GM12878 (cell line): ENCODE measurements at regions not wholly inside any gene's neighbourhood (a gene's known extent, or its start where the extent isn't known, plus 50 kb on each side); places are given as distances from the start of the nearest gene placed in this dataset.

Source experiments
- ATAC-seq: fragments of 200-7000 bp; cut with Tn5 transposase; 3 replicates; pipeline ENCODE4 v1.9.1; 2020; ENCODE audit warnings: mild to moderate bottlenecking, moderate library complexity
- BruUV-seq: library from RNA; stranded (reverse); fragments of 400-500 nt; replicated peaks from 2 replicates; lab custom pipeline; 2021; lab: Mats Ljungman, UMichigan
- CTCF ChIA-PET: fragments of 300-600 bp; sonication (Branson Sonifier 250); formaldehyde crosslinking; extraction: SDS; loops from one replicate; lab custom pipeline; 2021; ENCODE audit warnings: inconsistent platforms; lab: Yijun Ruan, JAX
- POLR2A ChIA-PET: fragments of 350-600 bp; formaldehyde crosslinking; extraction: SDS; loops from one replicate; lab custom pipeline; 2021; ENCODE audit warnings: inconsistent platforms; lab: Charles Lee
- RAD21 ChIA-PET: fragments of 300-600 bp; sonication (Branson Sonifier 250); formaldehyde crosslinking; loops from one replicate; lab custom pipeline; 2023; ENCODE audit warnings: antibody characterized with exemption; ENCODE audit not compliant: unreplicated experiment; lab: Charles Lee
- SMC1A ChIA-PET: fragments of 300-600 bp; sonication (Branson Sonifier 250); formaldehyde crosslinking; loops from one replicate; lab custom pipeline; 2023; ENCODE audit not compliant: unreplicated experiment, uncharacterized antibody; lab: Charles Lee
- DNase-seq: peaks from one replicate; pipeline ENCODE4 v3.0.0-alpha.2; 2011; ENCODE audit warnings: low read depth, low spot score
- FAIRE-seq: peaks from 3 replicates; lab custom pipeline; 2011; peaks lifted over from hg19 to GRCh38; lab: Jason Lieb, UNC
- H2AFZ ChIP-seq: 2 replicates; pipeline ENCODE4 v1.6.0; 2011; ENCODE audit warnings: low read depth, low read length, control low read depth; ENCODE audit not compliant: control insufficient read depth
- H3K27ac ChIP-seq: 2 replicates; pipeline ENCODE4 v1.5.1; 2011; ENCODE audit warnings: control low read depth; ENCODE audit not compliant: control insufficient read depth, insufficient read depth
- H3K27me3 ChIP-seq, 2 experiments: replicated peaks in 1 of 2; 2 replicates each; pipeline versions ENCODE4 v1.6.0 to v1.6.1; 2011; ENCODE audit warnings: low read length in 1 of 2; ENCODE audit not compliant: control insufficient read depth in 2 of 2, insufficient read depth in 2 of 2
- H3K36me3 ChIP-seq, 2 experiments: 2 replicates each; pipeline ENCODE4 v1.5.1; 2011; ENCODE audit warnings: low read length in 1 of 2; ENCODE audit not compliant: control insufficient read depth in 2 of 2, insufficient read depth in 2 of 2
- H3K4me1 ChIP-seq: 2 replicates; pipeline ENCODE4 v1.6.1; 2011; ENCODE audit warnings: mild to moderate bottlenecking, low read length, moderate library complexity, mixed read lengths; ENCODE audit not compliant: control insufficient read depth, insufficient read depth
- H3K4me2 ChIP-seq: 2 replicates; pipeline ENCODE4 v1.6.0; 2011; ENCODE audit warnings: control low read depth; ENCODE audit not compliant: control insufficient read depth, insufficient read depth
- H3K4me3 ChIP-seq: fragments of 200-600 bp; sonication (generic); 2 replicates; pipeline ENCODE4 v1.5.1; 2016
- H3K79me2 ChIP-seq: 2 replicates; pipeline ENCODE4 v1.6.0; 2011; ENCODE audit warnings: low read length; ENCODE audit not compliant: control insufficient read depth, insufficient read depth
- H3K9ac ChIP-seq: 2 replicates; pipeline ENCODE4 v1.8.0; 2011; ENCODE audit warnings: low read length, control low read depth, mixed read lengths; ENCODE audit not compliant: control insufficient read depth, insufficient read depth
- H3K9me3 ChIP-seq: replicated peaks from 3 replicates; pipeline ENCODE4 v1.5.1; 2011; ENCODE audit warnings: mild to moderate bottlenecking, low read length; ENCODE audit not compliant: control insufficient read depth, insufficient read depth
- H4K20me1 ChIP-seq: 2 replicates; pipeline ENCODE4 v1.6.0; 2011; ENCODE audit not compliant: control insufficient read depth, insufficient read depth
- EGR1 ChIP-seq, 2 experiments: IDR thresholded peaks; 1 replicate in 1 of 2; 2 replicates in 1 of 2; pipeline ENCODE4 v1.6.1; 2011 to 2012; ENCODE audit warnings: low read depth in 2 of 2, low read length in 2 of 2, borderline replicate concordance in 1 of 2, mild to moderate bottlenecking in 1 of 2, moderate library complexity in 1 of 2
- ETV6 ChIP-seq, 2 experiments: fragments of 450-650 bp in 1 of 2; IDR thresholded peaks in 1 of 2; conservative IDR thresholded peaks in 1 of 2; 2 replicates each; pipeline ENCODE4 v1.6.1; 2014; ENCODE audit warnings: antibody characterized with exemption in 1 of 2, borderline replicate concordance in 1 of 2, low read depth in 1 of 2, mild to moderate bottlenecking in 1 of 2, moderate library complexity in 1 of 2
- MXI1 ChIP-seq: fragments of 150-350 bp; IDR thresholded peaks from 2 replicates; pipeline ENCODE4 v1.6.1; 2011; ENCODE audit warnings: low read depth, mild to moderate bottlenecking, inconsistent platforms, low read length, improper control_type of control experiment
- NKRF ChIP-seq: fragments of 450-650 bp; conservative IDR thresholded peaks from 2 replicates; pipeline ENCODE4 v1.6.1; 2017; ENCODE audit warnings: mild to moderate bottlenecking, moderate library complexity
- POU2F2 ChIP-seq: IDR thresholded peaks from 3 replicates; pipeline ENCODE4 v1.6.1; 2011; ENCODE audit warnings: low read depth, mild to moderate bottlenecking, low read length, borderline replicate concordance
- RUNX3 ChIP-seq: IDR thresholded peaks from 2 replicates; pipeline ENCODE4 v1.6.1; 2012; ENCODE audit warnings: low read length, inconsistent platforms
- SMAD5 ChIP-seq: IDR thresholded peaks from 2 replicates; pipeline ENCODE4 v1.6.1; 2016; ENCODE audit warnings: antibody characterized with exemption, low read depth
- TAF1 ChIP-seq: IDR thresholded peaks from 2 replicates; pipeline ENCODE4 v1.6.1; 2011; ENCODE audit warnings: mild to moderate bottlenecking, low read depth, low read length, borderline replicate concordance
- YBX1 ChIP-seq: fragments of 450-650 bp; IDR thresholded peaks from 2 replicates; pipeline ENCODE4 v1.6.1; 2016; ENCODE audit warnings: antibody characterized with exemption
- ZSCAN29 ChIP-seq: fragments of 450-650 bp; IDR thresholded peaks from 2 replicates; pipeline ENCODE4 v1.6.1; 2017; ENCODE audit warnings: mild to moderate bottlenecking, moderate library complexity
- WGBS: methylation state at CpG from one replicate; pipeline ENCODE4 v1.1.6; 2016; ENCODE audit warnings: low lambda C conversion rate; ENCODE audit not compliant: insufficient replicate concordance, insufficient coverage; ENCODE audit errors: missing lambda C conversion rate; 5-methylcytosine and 5-hydroxymethylcytosine counted together
- in situ Hi-C: fragments of 300-500 bp; cut with MboI; formaldehyde crosslinking; loops from 9 replicates; pipeline ENCODE4 v1.14.3; 2018; ENCODE audit warnings: mixed read lengths
- intact Hi-C: fragments of 100-400 bp; cut with micrococcal nuclease; formaldehyde crosslinking; loops from one replicate; pipeline ENCODE4 v1.14.2; 2022; ENCODE audit not compliant: unreplicated experiment

- TF ChIP-seq POU2F2, result no peak
- TF ChIP-seq SMAD5, result no peak
- TF ChIP-seq NKRF, result no peak
- TF ChIP-seq ZSCAN29, result no peak
- TF ChIP-seq EGR1 (IDR thresholded peaks at IDR 0.05; ENCODE audit: borderline replicate concordance in 1 of 2, low read depth in 2 of 2, low read length in 2 of 2), result no peak
These were observed 419.7 kb downstream of the MID1IP1 start (continued) for GRCh38 chrX:39220952-39221351.

GRCh38 chrX:39222346-39223113 is 421.3 kb downstream of the MID1IP1 start:
- DNase-seq, result no peak
- ATAC-seq, result no peak
- no peak for TF ChIP-seq TAF1
- TF ChIP-seq RUNX3, result no peak
- TF ChIP-seq YBX1, result no peak
- no peak for TF ChIP-seq ETV6 (conservative IDR thresholded peaks at IDR 0.05 in 1 of 2, IDR thresholded peaks at IDR 0.05 in 1 of 2; ENCODE audit: borderline replicate concordance in 1 of 2, low read depth in 1 of 2)
- TF ChIP-seq MXI1, result no peak
- TF ChIP-seq, all 136 proteins: peak for 0
- H3K4me2 ChIP-seq, result no peak overlapping the region
- no peak overlapping the region for H3K4me3 ChIP-seq
- no peak overlapping the region for H3K9ac ChIP-seq
- ChIA-PET CTCF (interaction anchor here (1.1 kb wide), 1 partner anchor 20 kb away, joined by 5 read pairs; no protein-coding TSS in a partner anchor), POLR2A (no interaction called here), RAD21 (interaction anchor here (1.1 kb wide), 1 partner anchor 26 kb away, joined by 4 read pairs; no protein-coding TSS in a partner anchor), SMC1A (interaction anchor here (1.0 to 1.3 kb wide), 2 partner anchors 9 to 25 kb away, joined by 3 read pairs; no protein-coding TSS in a partner anchor)
- H3K79me2 ChIP-seq, result no peaks in the 10 kb centered on the region
- BruUV-seq, result no TSS peak
- H2AFZ ChIP-seq, result no peak overlapping the region
- in situ Hi-C loops, result no loop called here
- H3K27me3 ChIP-seq, result no peaks in the 10 kb centered on the region; a peak in 1 of 4 replicates
- H4K20me1 ChIP-seq, result no peaks in the 10 kb centered on the region
- WGBS, result 21% methylated on average over 4 of the region's 4 CpGs
- no peaks in the 10 kb centered on the region for H3K9me3 ChIP-seq
- no peaks in the 10 kb centered on the region for H3K4me1 ChIP-seq
- FAIRE-seq, result no peak
- H3K36me3 ChIP-seq, result no peaks in the 10 kb centered on the region
- intact Hi-C loops, result no loop called here
- H3K27ac ChIP-seq, result no peak overlapping the region
